SK-N-SH (cell line): ENCODE measurements at regions not wholly inside any gene's neighbourhood (a gene's known extent, or its start where the extent isn't known, plus 50 kb on each side); places are given as distances from the start of the nearest gene placed in this dataset.

Source experiments
- CTCF ChIA-PET: fragments of 300-600, 350-600 bp; formaldehyde crosslinking; extraction: SDS; loops from one replicate; lab custom pipeline; 2021; lab: Yijun Ruan, JAX
- POLR2A ChIA-PET: fragments of 350-600 bp; sonication (Branson Sonifier 250); formaldehyde crosslinking; extraction: SDS; loops from one replicate; lab custom pipeline; 2020; ENCODE audit warnings: antibody characterized with exemption, inconsistent platforms; lab: Yijun Ruan, JAX
- DNase-seq: peaks from one replicate; pipeline ENCODE4 v3.0.0; 2012
- H2AFZ ChIP-seq: fragments of 200-600 bp; sonication (generic); 2 replicates; pipeline ENCODE4 v1.8.1; 2016; ENCODE audit warnings: antibody characterized with exemption, mild to moderate bottlenecking, low read depth
- H3F3A ChIP-seq: fragments of 200-600 bp; sonication (generic); replicated peaks from 2 replicates; pipeline ENCODE3; 2016; ENCODE audit warnings: antibody characterized with exemption, mild to moderate bottlenecking; ENCODE audit not compliant: insufficient read depth
- H3K27ac ChIP-seq, 2 experiments: fragments of 200-500 bp in 1 of 2; fragments of 200-600 bp in 1 of 2; sonication (Bioruptor generic) in 1 of 2; sonication (generic), shearing (Covaris generic) in 1 of 2; 2 replicates each; pipeline versions ENCODE4 v1.5.1 to v1.6.1; 2014 to 2016; ENCODE audit warnings: low read depth in 2 of 2, inconsistent platforms in 1 of 2, low read length in 1 of 2, mild to moderate bottlenecking in 1 of 2, mixed read lengths in 1 of 2
- H3K27me3 ChIP-seq: fragments of 200-600 bp; sonication (generic), shearing (Covaris generic); 2 replicates; pipeline ENCODE4 v1.6.1; 2016; ENCODE audit warnings: mixed run types; ENCODE audit not compliant: insufficient read depth
- H3K36me3 ChIP-seq, 2 experiments: fragments of 200-500 bp in 1 of 2; fragments of 200-600 bp in 1 of 2; sonication (Bioruptor generic) in 1 of 2; sonication (generic) in 1 of 2; replicated peaks in 1 of 2; 2 replicates each; pipeline versions ENCODE3 to v1.5.1; 2014 to 2016; ENCODE audit warnings: low read length in 1 of 2, mild to moderate bottlenecking in 1 of 2; ENCODE audit not compliant: insufficient read depth in 2 of 2, control insufficient read depth in 1 of 2
- H3K4me1 ChIP-seq, 2 experiments: fragments of 200-500 bp in 1 of 2; fragments of 200-600 bp in 1 of 2; sonication (Bioruptor generic) in 1 of 2; sonication (generic), shearing (Covaris generic) in 1 of 2; 2 replicates each; pipeline versions ENCODE4 v1.5.1 to v1.6.1; 2014 to 2016; ENCODE audit warnings: low read depth in 1 of 2, low read length in 1 of 2, mixed run types in 1 of 2; ENCODE audit not compliant: insufficient read depth in 2 of 2, control insufficient read depth in 1 of 2
- H3K4me2 ChIP-seq: fragments of 200-600 bp; sonication (generic), shearing (Covaris generic); 2 replicates; pipeline ENCODE4 v1.6.1; 2017; ENCODE audit warnings: mixed run types
- H3K4me3 ChIP-seq, 2 experiments: fragments of 200-500 bp in 1 of 2; fragments of 200-600 bp in 1 of 2; sonication (Bioruptor generic) in 1 of 2; sonication (generic), shearing (Covaris generic) in 1 of 2; 2 replicates each; pipeline versions ENCODE4 v1.5.1 to v1.8.1; 2014 to 2016; ENCODE audit warnings: low read depth in 2 of 2, inconsistent platforms in 1 of 2, low read length in 1 of 2, mild to moderate bottlenecking in 1 of 2, mixed read lengths in 1 of 2, moderate library complexity in 1 of 2
- H3K79me2 ChIP-seq: fragments of 200-600 bp; sonication (generic); 2 replicates; pipeline ENCODE4 v1.8.1; 2017; ENCODE audit warnings: mild to moderate bottlenecking; ENCODE audit not compliant: insufficient read depth
- H3K9ac ChIP-seq: fragments of 200-600 bp; sonication (generic); 2 replicates; pipeline ENCODE4 v1.6.1; 2017; ENCODE audit warnings: mixed run types
- H3K9me2 ChIP-seq: fragments of 200-600 bp; sonication (generic); 2 replicates; pipeline ENCODE4 v1.6.1; 2017; ENCODE audit warnings: mixed run types
- H3K9me3 ChIP-seq: fragments of 200-600 bp; sonication (generic); 2 replicates; pipeline ENCODE4 v1.6.1; 2017; ENCODE audit warnings: mixed run types, mild to moderate bottlenecking, moderate library complexity
- H4K20me1 ChIP-seq: fragments of 200-600 bp; sonication (generic); 2 replicates; pipeline ENCODE4 v1.6.1; 2017; ENCODE audit warnings: mild to moderate bottlenecking, mixed run types; ENCODE audit not compliant: insufficient read depth
- ELF1 ChIP-seq: IDR thresholded peaks from 2 replicates; pipeline ENCODE4 v1.4.0; 2012
- FOSL2 ChIP-seq: IDR thresholded peaks from 2 replicates; pipeline ENCODE4 v1.4.0; 2012; ENCODE audit warnings: low read depth, mild to moderate bottlenecking, moderate library complexity, borderline replicate concordance
- GABPA ChIP-seq: IDR thresholded peaks from 2 replicates; pipeline ENCODE4 v1.4.0; 2012; ENCODE audit warnings: low read depth, mild to moderate bottlenecking
- JUND ChIP-seq: IDR thresholded peaks from 2 replicates; pipeline ENCODE4 v1.4.0; 2012
- MXI1 ChIP-seq: IDR thresholded peaks from 2 replicates; pipeline ENCODE4 v1.6.1; 2012; ENCODE audit warnings: mild to moderate bottlenecking, low read depth, low read length, improper control_type of control experiment
- NFIC ChIP-seq: IDR thresholded peaks from 2 replicates; pipeline ENCODE4 v1.4.0; 2012; ENCODE audit warnings: borderline replicate concordance
- NRF1 ChIP-seq: IDR thresholded peaks from 2 replicates; pipeline ENCODE4 v1.6.1; 2012; ENCODE audit warnings: low read depth, mild to moderate bottlenecking, low read length
- PBX3 ChIP-seq: IDR thresholded peaks from 2 replicates; pipeline ENCODE4; 2012
- RFX5 ChIP-seq: IDR thresholded peaks from 2 replicates; pipeline ENCODE4 v1.6.1; 2012; ENCODE audit warnings: mild to moderate bottlenecking, improper control_type of control experiment, low read length
- SIN3A ChIP-seq: IDR thresholded peaks from 2 replicates; pipeline ENCODE4 v1.6.1; 2012; ENCODE audit warnings: low read depth, mild to moderate bottlenecking, low read length, moderate library complexity, borderline replicate concordance
- SMC3 ChIP-seq: IDR thresholded peaks from 2 replicates; pipeline ENCODE4 v1.6.1; 2012; ENCODE audit warnings: low read depth, low read length, improper control_type of control experiment
- TAF1 ChIP-seq: IDR thresholded peaks from 2 replicates; pipeline ENCODE4 v1.6.1; 2012; ENCODE audit warnings: low read depth, mild to moderate bottlenecking, low read length, moderate library complexity, borderline replicate concordance
- ZBTB33 ChIP-seq: IDR thresholded peaks from 2 replicates; pipeline ENCODE4 v1.4.0; 2012; ENCODE audit warnings: low read depth, borderline replicate concordance
- WGBS: methylation state at CpG from one replicate; pipeline ENCODE4 v1.1.6; 2017; ENCODE audit warnings: low lambda C conversion rate; 5-methylcytosine and 5-hydroxymethylcytosine counted together
- TF ChIP-seq, protein P1 (sequence below): fragments of 150-350 bp; IDR thresholded peaks from 2 replicates; pipeline ENCODE4 v1.6.1; 2016; ENCODE audit warnings: mild to moderate bottlenecking, low read depth, low read length
- TF ChIP-seq, protein P2 (sequence below): IDR thresholded peaks from 2 replicates; pipeline ENCODE4 v1.6.1; 2012; ENCODE audit warnings: mild to moderate bottlenecking, low read depth, low read length, moderate library complexity

- H3K27ac ChIP-seq: no peak overlapping the region
- H2AFZ ChIP-seq: no peak overlapping the region
- no peaks in the 10 kb centered on the region for H3K9me3 ChIP-seq
- H4K20me1 ChIP-seq: no peaks in the 10 kb centered on the region
- peaks cover under 1% of the 10 kb centered on the region; the same call in 1 of the 2 replicates for H3K27me3 ChIP-seq
- ChIA-PET CTCF (no interaction called here), POLR2A (no interaction called here)
- no peak for DNase-seq
- no peaks in the 10 kb centered on the region for H3K9me2 ChIP-seq
- no peaks in the 10 kb centered on the region for H3K36me3 ChIP-seq
- WGBS: 1% methylated on average over 3 of the region's 3 CpGs
- no peaks in the 10 kb centered on the region for H3F3A ChIP-seq
- no peaks in the 10 kb centered on the region for H3K4me1 ChIP-seq
- no peak overlapping the region for H3K4me3 ChIP-seq
- H3K4me2 ChIP-seq: no peak overlapping the region
- no peaks in the 10 kb centered on the region for H3K79me2 ChIP-seq
- TF ChIP-seq MXI1 (no peak), SIN3A (no peak), NFIC (no peak), TAF1 (no peak), RFX5 (no peak), SMC3 (no peak), JUND (no peak), ELF1 (no peak), ZBTB33 (no peak), PBX3 (no peak), NRF1 (no peak)
- TF ChIP-seq, protein P1, sequence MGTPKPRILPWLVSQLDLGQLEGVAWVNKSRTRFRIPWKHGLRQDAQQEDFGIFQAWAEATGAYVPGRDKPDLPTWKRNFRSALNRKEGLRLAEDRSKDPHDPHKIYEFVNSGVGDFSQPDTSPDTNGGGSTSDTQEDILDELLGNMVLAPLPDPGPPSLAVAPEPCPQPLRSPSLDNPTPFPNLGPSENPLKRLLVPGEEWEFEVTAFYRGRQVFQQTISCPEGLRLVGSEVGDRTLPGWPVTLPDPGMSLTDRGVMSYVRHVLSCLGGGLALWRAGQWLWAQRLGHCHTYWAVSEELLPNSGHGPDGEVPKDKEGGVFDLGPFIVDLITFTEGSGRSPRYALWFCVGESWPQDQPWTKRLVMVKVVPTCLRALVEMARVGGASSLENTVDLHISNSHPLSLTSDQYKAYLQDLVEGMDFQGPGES: no peak
- H3K9ac ChIP-seq: no peak overlapping the region
Observed at GRCh38 chr19:28855216-28855615, 357.7 kb downstream of the UQCRFS1 start.

DNA sequence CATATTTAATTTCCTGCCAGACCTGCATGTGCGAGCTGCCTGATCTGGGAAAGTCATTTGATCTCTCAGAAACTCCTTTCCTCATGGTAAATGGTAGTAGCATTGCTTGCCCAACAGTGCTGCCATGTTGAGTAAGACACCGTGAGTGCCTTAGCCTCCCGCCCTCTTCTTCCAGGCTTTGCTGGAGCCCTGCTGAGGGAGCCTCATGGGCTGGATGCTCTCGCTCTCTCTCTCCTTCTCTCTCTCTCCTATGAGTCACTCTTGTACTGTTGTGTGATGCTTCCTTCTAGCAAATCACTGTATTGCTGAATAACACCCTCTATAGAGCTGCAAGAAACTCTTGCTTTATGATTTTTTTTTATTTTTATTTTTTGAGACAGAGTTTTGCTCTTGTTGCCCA lies 365.5 kb downstream of the UQCRFS1 start:
- WGBS: 2% methylated on average over 4 of the region's 4 CpGs

More for the DNA sequence above, 365.5 kb downstream of the UQCRFS1 start:
- TF ChIP-seq GABPA (no peak), FOSL2 (peak; percentile 28; the same call in 1 of the 2 replicates), JUND (peak; percentile 29; the same call in 1 of the 2 replicates)
- TF ChIP-seq, protein P2, sequence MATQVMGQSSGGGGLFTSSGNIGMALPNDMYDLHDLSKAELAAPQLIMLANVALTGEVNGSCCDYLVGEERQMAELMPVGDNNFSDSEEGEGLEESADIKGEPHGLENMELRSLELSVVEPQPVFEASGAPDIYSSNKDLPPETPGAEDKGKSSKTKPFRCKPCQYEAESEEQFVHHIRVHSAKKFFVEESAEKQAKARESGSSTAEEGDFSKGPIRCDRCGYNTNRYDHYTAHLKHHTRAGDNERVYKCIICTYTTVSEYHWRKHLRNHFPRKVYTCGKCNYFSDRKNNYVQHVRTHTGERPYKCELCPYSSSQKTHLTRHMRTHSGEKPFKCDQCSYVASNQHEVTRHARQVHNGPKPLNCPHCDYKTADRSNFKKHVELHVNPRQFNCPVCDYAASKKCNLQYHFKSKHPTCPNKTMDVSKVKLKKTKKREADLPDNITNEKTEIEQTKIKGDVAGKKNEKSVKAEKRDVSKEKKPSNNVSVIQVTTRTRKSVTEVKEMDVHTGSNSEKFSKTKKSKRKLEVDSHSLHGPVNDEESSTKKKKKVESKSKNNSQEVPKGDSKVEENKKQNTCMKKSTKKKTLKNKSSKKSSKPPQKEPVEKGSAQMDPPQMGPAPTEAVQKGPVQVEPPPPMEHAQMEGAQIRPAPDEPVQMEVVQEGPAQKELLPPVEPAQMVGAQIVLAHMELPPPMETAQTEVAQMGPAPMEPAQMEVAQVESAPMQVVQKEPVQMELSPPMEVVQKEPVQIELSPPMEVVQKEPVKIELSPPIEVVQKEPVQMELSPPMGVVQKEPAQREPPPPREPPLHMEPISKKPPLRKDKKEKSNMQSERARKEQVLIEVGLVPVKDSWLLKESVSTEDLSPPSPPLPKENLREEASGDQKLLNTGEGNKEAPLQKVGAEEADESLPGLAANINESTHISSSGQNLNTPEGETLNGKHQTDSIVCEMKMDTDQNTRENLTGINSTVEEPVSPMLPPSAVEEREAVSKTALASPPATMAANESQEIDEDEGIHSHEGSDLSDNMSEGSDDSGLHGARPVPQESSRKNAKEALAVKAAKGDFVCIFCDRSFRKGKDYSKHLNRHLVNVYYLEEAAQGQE: no peak
- Histone ChIP-seq H3K9me2 (no peaks in the 10 kb centered on the region), H3K4me2 (no peak overlapping the region), H3K27me3 (no peaks in the 10 kb centered on the region; the same call in 1 of the 2 replicates), H3F3A (no peaks in the 10 kb centered on the region), H3K36me3 (no peaks in the 10 kb centered on the region), H2AFZ (no peak overlapping the region), H3K4me3 (peak overlapping the region in 1 of 2 experiments; percentile 49; a peak in 2 of 4 replicates), H3K27ac (no peak overlapping the region), H3K9me3 (no peaks in the 10 kb centered on the region), H3K4me1 (no peaks in the 10 kb centered on the region), H4K20me1 (no peaks in the 10 kb centered on the region), H3K9ac (no peak overlapping the region), H3K79me2 (no peaks in the 10 kb centered on the region)
- POLR2A ChIA-PET: no interaction called here
- DNase-seq: no peak
- CTCF ChIA-PET: no interaction called here
